Superior temporal gyrus (tissue), 1 donor: ENCODE measurements at regions not wholly inside any gene's neighbourhood (a gene's known extent, or its start where the extent isn't known, plus 50 kb on each side); places are given as distances from the start of the nearest gene placed in this dataset.

Experiments
- DNase-seq: peaks from one replicate; pipeline ENCODE4 v3.0.0-alpha.2; 2016; ENCODE audit errors: extremely low spot score

DNA sequence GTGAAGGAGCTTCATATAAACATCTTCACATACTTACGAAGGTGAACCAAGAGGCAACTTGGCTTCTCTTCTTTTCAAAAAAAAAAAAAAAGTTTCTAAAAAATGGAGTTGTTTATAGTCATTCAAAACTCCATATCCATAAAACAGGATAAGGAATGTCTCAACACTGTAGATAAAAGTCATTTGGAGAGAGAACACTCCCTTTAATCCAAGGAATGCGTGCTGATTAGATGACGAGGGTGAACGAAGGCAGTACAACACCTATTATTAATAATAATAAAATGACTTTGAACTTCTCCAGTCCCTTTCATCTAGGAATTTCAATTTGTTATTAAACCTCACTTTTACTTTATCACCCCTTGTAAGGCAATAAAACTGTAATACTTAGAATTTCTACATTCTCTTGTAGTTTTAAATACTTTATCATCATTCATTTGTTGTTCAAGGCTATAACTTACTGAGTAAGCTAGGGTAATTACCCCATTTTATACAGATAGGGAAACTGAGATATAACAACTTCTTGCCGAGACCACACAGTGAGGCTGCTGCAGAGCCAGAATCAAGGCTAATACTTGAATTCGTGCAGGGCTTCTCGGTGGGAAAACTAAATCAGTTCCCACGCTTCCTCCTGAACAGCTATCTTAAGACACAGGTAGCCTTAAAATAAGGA, 377.1 kb downstream of the EFNA5 start:
- no peak for DNase-seq

DNA sequence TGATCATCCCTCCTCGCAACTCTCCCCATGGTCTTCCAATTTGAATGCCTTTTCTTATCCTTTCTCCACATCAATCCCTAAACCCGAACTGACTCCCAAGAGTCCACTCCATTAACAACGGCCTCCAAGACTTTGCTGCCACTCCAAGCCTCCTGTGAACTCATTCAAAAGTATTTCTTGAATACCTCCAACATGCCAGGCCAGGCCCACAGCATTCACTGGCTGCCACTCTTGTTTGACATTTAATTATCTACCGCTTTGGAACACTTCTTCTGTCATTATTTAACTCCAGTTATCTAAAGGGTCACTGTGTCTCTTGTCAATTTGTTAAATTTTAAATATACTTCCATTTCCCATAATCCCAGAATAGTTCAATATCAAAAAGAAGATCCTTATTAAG, 378.9 kb downstream of the EFNA5 start:
- DNase-seq = no peak

DNA sequence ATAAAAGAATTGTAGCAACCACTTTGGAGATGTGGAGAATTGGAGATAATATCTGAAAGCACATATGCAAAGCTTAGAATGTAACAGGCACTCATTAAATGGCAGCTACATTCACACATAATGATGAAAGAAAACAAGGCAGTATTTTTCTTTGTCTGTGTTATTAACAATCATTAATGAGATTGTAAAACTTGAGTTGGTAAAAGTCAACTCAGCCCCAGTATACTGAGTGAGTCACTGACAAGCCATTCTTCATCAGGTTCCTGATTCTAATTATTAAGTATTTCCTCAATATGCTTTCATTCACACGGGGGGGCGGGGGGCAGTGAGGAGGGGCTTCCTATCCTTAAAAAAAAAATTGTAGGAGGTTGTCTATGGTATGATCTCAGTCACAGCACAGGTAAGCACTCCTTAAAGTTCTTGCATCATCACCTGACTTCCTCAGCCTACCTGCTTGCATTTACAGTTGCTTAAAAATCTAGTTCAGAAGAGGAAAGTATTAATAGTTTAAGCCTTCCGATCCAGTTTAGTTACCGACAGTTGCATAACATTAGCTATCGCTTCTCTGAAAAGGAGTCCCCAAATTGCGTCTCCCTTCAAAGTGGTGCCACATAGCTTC, 379.8 kb downstream of the EFNA5 start:
- DNase-seq = no peak

- DNase-seq = no peak
Measured at GRCh38 chr5:107289030-107289714, 381.6 kb downstream of the EFNA5 start.

GRCh38 chr5:107286447-107287098, 384.2 kb downstream of the EFNA5 start:
- DNase-seq = no peak

GRCh38 chr5:107285772-107286171, 385.0 kb downstream of the EFNA5 start:
- DNase-seq = no peak

- DNase-seq = no peak
Measured at GRCh38 chr5:107284822-107285525, 385.8 kb downstream of the EFNA5 start.

GRCh38 chr5:107282061-107282460, 388.7 kb downstream of the EFNA5 start:
- no peak for DNase-seq

- DNase-seq = no peak
Measured at GRCh38 chr5:107278774-107279173, 392.0 kb downstream of the EFNA5 start.

- no peak for DNase-seq
Measured at GRCh38 chr5:107277485-107278125, 393.1 kb downstream of the EFNA5 start.

DNA sequence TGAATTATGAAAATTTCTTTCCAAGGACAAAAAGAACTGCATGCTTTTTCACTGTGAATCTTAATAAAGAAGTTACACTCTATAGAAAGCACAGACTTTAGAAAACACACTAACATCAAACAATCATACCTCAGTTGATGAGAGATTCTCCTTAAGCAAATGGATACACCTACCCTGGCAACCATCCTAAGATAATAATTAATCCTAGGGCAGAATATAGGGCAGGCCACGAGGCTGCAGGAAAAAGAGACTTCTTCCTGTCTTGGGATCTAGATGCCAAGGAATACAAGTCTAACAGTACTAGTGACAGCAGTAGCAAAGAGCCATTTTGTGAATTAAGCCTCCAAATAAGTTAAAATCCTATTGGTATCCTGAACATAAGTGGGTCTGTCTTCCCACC, 395.4 kb downstream of the EFNA5 start:
- DNase-seq = peak; percentile 29

DNA sequence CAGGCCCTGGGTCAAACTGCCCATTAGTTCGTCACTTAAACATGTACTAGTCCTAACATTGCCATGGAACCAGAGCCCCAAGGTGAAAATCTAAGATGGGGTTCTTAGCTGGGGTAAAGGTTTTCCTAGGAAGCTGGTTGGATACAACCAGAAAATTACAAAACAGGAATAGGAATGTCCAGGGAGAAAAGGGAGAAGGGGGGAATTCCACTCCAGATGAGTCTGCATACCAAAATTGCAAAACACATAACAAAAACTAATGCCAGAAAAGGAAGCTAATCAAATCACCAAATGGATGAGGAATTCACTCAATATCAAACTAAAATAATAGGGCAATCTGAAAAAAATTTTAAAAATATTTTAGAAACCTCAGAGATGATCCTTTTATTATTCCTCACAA, 396.2 kb downstream of the EFNA5 start:
- no peak for DNase-seq

DNA sequence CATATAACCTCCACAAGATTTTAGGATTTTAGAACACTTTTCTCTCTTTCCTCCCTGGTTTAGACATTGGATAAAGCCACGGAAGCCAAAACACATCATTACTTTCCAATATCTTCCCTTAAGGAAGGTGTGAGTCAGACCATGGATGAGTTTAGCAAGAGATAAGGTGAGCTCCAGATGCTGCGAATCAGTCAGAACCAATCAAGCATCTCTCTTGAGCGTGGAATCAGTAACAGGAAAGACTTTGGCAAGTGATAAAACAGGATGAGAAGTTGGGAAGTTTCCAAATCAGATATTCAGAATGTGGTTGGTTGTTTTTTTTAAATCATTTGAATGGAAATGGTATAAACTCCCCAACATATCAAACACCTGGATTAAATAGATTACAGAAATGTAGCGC, 397.8 kb downstream of the EFNA5 start:
- no peak for DNase-seq

DNA sequence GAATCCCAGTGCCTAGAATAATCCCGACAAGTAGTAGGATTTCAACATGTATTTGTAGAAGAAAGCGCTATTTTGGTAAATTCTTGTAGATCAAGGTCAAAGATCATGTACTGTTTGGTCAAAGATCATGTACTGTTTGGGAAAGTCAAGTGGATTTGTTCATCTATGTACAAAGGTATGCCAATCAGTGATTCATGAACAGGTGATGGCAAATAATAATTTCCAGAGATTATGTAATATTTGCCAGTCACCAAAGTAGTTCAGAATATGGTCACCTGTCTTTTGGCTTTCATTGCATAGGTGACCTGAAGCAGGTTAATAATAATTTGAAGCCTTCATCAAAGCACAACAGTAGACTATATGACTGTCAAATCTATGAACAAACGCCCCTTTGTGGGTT, 398.2 kb downstream of the EFNA5 start:
- no peak for DNase-seq

GRCh38 chr5:107271682-107272350, 398.9 kb downstream of the EFNA5 start:
- DNase-seq = no peak

DNA sequence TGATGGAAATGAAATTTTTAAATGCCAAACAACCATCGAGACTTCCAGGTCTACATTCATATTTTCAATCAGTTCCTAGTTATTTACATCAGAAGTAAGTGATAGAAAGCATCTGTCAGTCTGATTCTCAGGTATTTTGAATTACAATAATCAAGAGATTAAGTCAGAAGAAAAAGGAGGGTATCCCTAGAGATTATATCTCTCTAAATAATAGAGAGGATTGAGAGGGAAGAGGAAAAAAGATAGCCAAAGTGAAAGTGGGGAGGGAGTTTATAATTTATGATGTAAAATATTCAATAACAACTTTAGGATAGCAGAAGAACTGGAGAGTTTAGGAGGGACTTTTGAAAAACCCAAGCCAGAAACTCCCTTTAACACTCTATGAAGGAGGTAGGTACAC, 400.2 kb downstream of the EFNA5 start:
- DNase-seq = no peak

DNA sequence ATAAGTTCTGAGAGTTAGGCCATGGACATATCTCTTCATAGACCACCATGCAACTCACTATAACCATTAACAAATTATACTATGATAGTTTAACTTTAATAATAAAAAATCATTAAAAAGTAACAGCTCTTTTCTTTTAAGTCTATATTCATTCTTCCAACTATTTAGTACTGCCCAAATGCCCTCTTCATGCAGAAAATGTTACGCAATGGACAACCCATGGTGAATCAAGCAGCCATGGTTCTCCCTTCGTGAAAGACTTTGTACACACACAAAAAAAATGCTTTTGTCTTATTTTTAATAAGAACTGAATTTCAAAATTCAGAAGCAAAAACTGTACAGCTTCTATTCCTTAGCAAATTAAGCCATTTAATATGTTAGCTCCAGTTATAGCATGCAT, 401.1 kb downstream of the EFNA5 start:
- DNase-seq = no peak

GRCh38 chr5:107269256-107269655, 401.5 kb downstream of the EFNA5 start:
- no peak for DNase-seq

GRCh38 chr5:107268241-107268640, 402.5 kb downstream of the EFNA5 start:
- no peak for DNase-seq

GRCh38 chr5:107266100-107266499, 404.6 kb downstream of the EFNA5 start:
- DNase-seq = no peak

DNA sequence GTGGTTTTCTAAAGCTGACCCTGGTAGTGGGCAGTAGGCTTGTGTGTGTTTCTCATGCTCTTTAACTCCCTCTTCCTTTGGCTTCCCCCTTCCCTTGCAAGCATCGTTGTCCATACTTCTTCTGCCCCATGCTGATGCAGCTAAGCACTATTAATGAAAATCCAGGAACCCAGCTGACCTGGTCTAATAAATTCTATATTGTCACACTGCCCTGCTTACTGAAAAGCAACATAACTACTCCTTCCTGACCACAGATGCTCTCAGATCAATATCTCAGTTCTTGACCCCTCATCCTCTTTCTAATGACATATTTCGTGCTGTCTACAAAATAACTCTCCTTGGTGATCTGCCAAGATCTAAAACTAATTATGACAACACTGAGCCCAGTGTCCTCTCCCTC, 405.5 kb downstream of the EFNA5 start:
- no peak for DNase-seq
